ENCODE measurements at regions not wholly inside any gene's neighbourhood (a gene's known extent, or its start where the extent isn't known, plus 50 kb on each side); places are given as distances from the start of the nearest gene placed in this dataset.

- H3K4me1 ChIP-seq (ENCODE audit: insufficient read depth, low read length), result no peaks in the 10 kb centered on the region
- no peak overlapping the region for H4K5ac ChIP-seq (ENCODE audit: insufficient read length, low read depth, low read length)
- H2AK5ac ChIP-seq (ENCODE audit: insufficient read length, low read length), result no peak overlapping the region
- H3K79me1 ChIP-seq (ENCODE audit: insufficient read depth, low read depth, low read length, poor library complexity, severe bottlenecking), result no peaks in the 10 kb centered on the region
- H3K9ac ChIP-seq (ENCODE audit: extremely low read depth, insufficient read length, low read length), result no peak overlapping the region
- no peak overlapping the region for H2BK12ac ChIP-seq (ENCODE audit: insufficient read length, low read depth, low read length)
- H3T11ph ChIP-seq (ENCODE audit: low read length), result no peak overlapping the region
- Mint-ChIP-seq H3K36me3 (ENCODE audit: insufficient read depth in 1 of 3, low read depth in 3 of 3) (peaks cover 7 to 11% (median 10%) of the 10 kb centered on the region in 3 experiments; a peak in 6 of 7 replicates), H3K27me3 (ENCODE audit: low read depth) (no peaks in the 10 kb centered on the region; the same call in 1 of the 2 replicates), H3K27ac (no peak overlapping the region), H3K4me3 (no peak overlapping the region), H3K4me1 (peaks cover under 1 to 1% of the 10 kb centered on the region in 2 experiments; a peak in 3 of 4 replicates), H3K9me3 (peaks cover 14 to 17% of the 10 kb centered on the region in 2 experiments)
- H3K4me2 ChIP-seq (ENCODE audit: insufficient read depth, insufficient read length, low read length), result no peak overlapping the region
- no peak for TF ChIP-seq CTCF (conservative IDR thresholded peaks at IDR 0.05)
- H2BK15ac ChIP-seq (ENCODE audit: low read depth, low read length), result no peak overlapping the region
- peaks cover 5% of the 10 kb centered on the region for H3K9me3 ChIP-seq (ENCODE audit: control insufficient read depth, low read depth, low read length)
- no peak overlapping the region for H3K4ac ChIP-seq (ENCODE audit: low read depth, low read length)
- H3K14ac ChIP-seq (ENCODE audit: insufficient read depth, low read length), result no peak overlapping the region
- WGBS (ENCODE audit: extremely low coverage, insufficient read length, low lambda C conversion rate), result no CpG with 5 or more reads among the region's 2 CpGs
- no peak for DNase-seq
- no peaks in the 10 kb centered on the region for H3K23me2 ChIP-seq (ENCODE audit: insufficient read length, low read depth, low read length, poor library complexity, severe bottlenecking)
- no peak overlapping the region for H2BK5ac ChIP-seq (ENCODE audit: insufficient read length, low read length)
- H4K91ac ChIP-seq (ENCODE audit: insufficient read length, low read depth, low read length), result no peak overlapping the region
- H3K56ac ChIP-seq (ENCODE audit: insufficient read length, low read depth, low read length), result no peak overlapping the region
- no peaks in the 10 kb centered on the region for H3K79me2 ChIP-seq (ENCODE audit: insufficient read depth, low read length)
- no peak overlapping the region for H2BK20ac ChIP-seq (ENCODE audit: low read depth, low read length, poor library complexity, severe bottlenecking)
- H4K8ac ChIP-seq (replicated peaks; ENCODE audit: insufficient read length, low read depth, low read length), result no peak overlapping the region
- H3K27ac ChIP-seq (ENCODE audit: insufficient read length, low read depth, low read length), result no peak overlapping the region
- no peak overlapping the region for H3K18ac ChIP-seq (ENCODE audit: insufficient read length, low read depth, low read length)
- no peak overlapping the region for H2BK120ac ChIP-seq (ENCODE audit: low read depth, low read length, poor library complexity, severe bottlenecking)
- no peak overlapping the region for H2AFZ ChIP-seq (ENCODE audit: low read length)
- H4K20me1 ChIP-seq (ENCODE audit: control insufficient read depth, insufficient read depth, insufficient read length), result no peaks in the 10 kb centered on the region
- H3K23ac ChIP-seq (ENCODE audit: insufficient read length, low read depth, low read length), result no peak overlapping the region
- no peaks in the 10 kb centered on the region for H3K27me3 ChIP-seq (ENCODE audit: insufficient read depth, low read length)
Measured at GRCh38 chr9:16992138-16992537, 121.7 kb upstream of the BNC2 start.
